GM19238 (cell line): ENCODE measurements at regions not wholly inside any gene's neighbourhood (a gene's known extent, or its start where the extent isn't known, plus 50 kb on each side); places are given as distances from the start of the nearest gene placed in this dataset.
"Not testable (repeated sequence)": the region's sequence is repeated elsewhere in the genome, so short reads cannot be mapped to it uniquely, and the experiment has no call there.

Experiments
- DNase-seq: peaks from one replicate; pipeline ENCODE4 v3.0.0; 2011; ENCODE audit warnings: low spot score; ENCODE audit not compliant: insufficient read length

DNA sequence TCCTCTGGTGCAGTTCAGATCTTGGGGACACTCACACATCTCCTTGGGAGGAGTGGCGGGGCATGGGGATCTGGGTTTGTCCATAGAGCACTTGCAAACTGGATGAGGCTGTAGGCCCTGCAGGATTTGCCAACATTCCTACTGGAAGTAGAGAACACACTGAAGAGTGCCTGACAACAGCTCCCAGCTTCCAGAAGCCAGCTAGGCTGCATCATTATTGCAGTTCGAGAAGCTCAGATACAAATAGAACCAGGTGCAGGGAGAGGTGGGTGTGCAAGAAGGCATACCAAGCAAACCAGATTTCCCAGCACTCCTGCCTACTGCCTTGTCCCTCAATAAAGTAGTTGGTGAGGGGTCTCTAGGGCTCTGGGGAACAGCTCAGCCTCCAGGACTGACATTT is 52.5 kb downstream of the RHOB start:
- no peak for DNase-seq

DNA sequence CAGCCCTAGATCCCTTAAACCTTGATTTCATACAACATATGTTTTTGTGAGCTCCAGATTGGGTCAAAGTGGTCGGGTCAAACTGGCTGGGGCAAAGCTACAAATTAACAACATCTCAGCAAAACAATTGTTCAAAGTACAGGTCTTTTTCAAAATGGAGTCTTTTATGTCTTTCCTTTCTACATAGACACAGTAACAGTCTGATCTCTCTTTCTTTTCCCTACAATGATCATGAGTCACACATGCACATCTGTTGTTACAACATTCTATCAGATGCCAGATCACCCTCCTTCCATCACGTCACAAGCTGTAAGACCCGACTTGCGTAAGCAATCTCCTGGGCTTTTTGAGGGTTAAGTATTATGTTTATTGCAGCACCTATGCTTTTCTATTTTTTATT is 55.1 kb downstream of the RHOB start:
- no peak for DNase-seq

DNA sequence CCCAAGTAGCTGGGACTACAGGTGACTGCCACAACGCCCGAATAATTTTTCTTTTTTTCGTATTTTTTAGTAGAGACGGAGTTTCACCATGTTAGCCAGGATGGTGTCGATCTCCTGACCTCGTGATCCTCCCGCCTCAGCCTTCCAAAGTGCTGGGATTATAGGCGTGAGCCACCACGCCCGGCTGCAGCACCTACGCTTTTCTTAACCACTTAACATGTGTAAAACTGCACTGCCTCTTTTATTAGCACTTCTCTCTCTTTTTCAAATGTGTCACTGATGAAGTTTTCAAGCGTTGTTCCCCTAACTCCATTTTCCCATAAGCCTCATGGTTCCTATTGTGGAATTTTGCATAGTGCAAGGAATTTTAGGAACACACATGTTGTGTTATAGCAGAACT is 55.6 kb downstream of the RHOB start:
- not testable (repeated sequence) for DNase-seq

DNA sequence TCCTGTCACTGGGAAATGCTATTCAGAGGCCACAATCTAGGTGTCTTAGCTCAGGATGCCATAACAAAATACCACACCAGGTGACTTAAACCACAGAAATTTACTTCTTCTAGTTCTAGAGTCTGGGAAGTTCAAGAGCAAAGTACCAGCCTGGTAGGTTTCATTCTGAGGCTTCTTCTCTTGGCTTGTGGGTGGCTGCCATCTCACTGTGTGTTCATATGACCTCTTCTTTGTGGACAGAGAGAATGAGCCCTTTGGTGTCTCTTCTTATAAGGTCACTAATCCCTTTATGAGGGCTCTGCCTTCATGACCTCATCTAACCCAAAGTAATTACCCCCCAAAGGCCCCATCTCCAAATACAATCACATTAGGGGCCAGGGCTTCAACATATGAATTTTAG is 57.3 kb downstream of the RHOB start:
- no peak for DNase-seq

DNA sequence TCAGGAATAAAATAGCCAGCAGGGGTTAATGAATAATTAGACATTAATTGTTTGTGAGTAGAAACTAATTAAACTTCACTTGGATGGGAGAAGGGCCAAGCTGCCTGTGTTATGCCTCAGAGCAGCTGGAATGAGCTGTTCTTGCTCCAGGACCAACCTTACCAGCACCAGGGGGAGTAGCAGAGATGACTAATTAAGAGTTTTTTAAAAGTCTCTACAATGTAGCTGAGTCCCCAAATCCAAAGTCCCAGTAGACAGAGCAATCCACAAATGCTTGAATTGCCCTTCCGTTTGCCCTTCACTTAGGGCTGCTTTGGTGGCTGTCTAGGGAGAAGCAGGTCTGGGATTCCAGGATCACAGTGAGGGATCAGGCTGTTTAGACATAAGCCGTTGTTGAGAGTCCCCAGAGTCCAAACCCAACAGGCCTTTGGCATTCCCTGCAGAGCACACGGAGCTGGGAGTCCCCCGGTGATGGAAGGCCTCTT is 59.4 kb downstream of the RHOB start:
- no peak for DNase-seq

DNA sequence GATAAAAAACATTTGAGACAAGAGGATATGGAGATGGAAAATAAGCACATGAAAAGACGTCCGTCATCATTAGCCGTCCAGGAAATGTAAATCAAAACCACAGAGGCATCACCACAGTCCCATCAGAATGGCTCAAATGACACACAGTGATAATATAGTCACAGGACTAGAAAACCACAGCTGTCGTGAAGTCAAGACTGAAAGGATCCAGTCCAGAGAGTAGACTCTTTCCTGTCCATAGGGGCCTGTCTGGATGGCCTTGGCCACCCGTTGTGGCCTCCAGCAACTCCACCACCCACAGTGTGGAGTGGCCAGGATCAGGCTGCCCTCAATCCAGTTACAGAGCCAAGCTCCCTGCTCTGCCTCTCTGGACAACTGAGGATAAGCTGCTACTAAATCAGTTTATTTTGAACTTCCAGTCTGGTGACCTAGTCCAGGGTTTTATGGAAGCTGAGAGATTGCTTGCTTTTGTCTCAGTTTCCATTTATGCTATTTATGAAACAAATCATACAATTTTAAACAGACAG is 60.4 kb downstream of the RHOB start:
- peak; percentile 67 for DNase-seq

DNA sequence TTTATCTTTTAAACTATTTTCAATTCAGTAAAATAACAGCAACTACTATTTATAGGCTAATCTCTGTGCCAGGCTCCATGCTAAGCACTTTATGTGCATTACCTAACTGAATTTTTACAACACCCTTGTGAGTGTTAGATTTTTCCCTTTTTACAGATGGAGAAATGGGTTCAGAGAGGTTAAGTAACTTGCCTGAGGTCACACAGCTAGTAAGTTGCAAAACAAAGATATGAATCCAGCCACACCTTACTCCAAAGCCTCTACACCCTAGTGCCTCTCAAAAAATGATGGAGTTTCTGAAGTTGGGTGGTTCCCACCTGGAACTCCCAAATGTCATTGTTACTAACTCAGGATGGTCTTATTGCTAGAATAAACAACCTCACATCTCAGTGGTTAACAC is 60.8 kb downstream of the RHOB start:
- DNase-seq: no peak

DNA sequence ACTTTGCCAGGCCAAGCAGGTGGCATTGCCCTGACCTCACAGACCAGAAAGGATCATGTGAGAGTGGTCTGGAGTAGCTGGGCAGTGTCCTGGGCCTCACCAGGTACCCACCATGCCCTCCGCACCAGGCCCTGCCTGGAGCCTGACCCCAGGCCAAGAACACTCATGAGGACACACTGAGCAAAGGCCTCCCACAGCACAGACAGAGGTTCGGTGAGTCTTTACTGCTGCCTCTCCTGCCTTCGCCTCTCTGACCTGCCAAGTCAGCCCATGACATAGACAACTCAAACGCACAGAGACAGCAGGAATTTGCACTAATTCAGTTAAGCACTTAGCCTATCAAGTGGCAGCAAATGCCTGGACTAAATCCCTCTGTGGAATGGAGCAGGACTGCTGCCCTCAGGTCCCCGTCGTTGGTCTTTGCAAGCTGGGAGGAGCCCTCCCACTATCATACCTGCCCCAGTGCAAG is 62.5 kb downstream of the RHOB start:
- DNase-seq: no peak

DNA sequence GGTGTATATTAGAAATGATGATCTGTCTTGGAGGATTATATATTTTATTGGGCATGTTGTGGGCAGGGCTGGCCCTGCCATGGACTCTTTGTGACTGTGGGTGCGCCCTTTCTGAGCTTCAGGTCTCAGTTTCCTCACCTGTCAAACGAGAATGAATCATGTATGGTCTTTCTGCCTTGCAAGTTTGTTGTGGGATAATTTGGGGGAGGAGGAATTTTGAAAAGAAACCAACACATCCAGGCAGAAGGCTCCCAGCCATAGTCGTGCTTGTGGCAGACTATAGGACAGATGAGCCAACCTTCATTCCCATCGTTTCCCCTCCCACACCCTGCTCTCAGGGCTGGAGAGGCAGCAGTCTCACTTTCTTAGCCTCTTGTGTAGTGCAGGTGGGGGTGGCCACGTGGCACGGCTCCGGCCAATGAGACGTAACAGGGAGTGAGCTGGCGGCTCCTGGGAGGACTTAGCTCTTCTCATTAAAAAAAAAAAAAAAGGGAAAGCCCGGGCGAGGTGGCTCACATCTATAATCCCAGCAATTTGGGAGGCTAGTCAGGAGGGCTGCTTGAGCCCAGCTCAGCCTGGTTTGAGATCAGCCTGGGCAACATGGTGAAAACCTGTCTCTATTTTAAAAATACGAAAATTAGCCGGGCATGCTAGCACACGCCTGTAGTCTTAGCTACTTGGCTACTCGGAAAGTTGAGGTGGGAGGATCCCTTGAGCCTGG is 63.1 kb downstream of the RHOB start:
- no peak for DNase-seq

DNA sequence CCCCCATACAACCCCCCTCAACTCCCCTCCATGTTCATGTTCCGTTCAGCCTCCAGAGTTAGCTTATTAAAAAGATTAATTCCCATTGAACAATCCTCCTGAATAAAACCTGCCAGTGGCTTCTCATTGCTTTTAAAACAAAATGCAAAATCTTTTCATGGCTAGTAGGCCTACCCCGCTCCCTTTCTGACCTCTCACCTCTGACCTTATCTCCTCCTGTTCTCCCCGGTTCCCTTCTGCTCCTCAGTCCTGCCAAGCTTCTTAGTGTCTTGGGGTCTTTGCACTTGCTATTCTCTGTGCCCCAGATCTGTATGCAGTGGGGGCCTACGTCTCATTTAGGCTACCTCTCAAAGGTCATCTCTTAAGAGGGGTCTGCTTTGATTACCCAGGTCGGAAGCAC is 64.3 kb downstream of the RHOB start:
- DNase-seq: no peak

DNA sequence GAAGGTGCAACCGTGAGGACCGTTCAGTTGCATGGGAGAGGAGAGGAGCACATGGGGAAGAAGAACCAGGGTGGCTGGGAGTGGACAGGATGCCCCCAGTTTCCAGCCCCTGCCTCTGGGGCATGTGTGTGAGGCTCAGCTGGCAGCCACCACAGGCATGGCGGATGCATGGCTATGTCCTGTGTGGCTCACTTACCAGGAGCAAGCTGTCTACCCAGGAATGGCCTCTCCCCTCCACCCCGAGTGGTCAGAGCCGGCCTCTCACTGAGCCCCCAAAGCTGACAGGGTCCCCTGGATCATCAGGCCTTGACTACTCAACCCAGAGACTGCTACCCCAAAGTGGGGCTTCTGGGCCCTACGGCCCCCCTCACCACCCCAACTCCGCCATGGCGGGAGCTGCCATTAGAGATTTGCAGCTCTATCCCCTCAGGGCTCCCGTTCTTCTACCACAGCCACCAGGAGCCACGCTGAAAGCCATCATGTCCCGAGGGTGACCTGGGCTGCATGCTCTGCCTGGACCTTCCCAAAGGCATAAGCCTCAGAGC is 65.3 kb downstream of the RHOB start:
- no peak for DNase-seq

DNA sequence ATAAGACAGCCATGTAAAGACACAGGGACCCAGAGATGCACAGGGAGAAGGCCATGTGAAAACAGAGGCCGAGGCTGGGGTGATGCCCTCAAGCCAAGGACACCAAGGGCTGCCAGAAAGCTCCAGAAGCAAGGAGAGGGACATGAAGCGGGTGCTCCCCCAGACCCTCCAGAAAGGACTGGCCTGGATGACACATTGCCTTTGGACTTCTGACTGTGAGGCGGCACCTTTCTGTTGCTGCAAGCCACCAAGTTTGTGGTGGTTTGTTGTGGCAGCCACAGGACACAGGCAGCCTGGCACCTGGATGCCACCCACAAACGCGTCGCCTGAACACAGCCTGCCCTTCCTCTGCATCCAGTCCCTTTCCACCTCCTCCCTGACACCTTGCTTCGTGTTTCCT is 67.1 kb downstream of the RHOB start:
- no peak for DNase-seq

DNA sequence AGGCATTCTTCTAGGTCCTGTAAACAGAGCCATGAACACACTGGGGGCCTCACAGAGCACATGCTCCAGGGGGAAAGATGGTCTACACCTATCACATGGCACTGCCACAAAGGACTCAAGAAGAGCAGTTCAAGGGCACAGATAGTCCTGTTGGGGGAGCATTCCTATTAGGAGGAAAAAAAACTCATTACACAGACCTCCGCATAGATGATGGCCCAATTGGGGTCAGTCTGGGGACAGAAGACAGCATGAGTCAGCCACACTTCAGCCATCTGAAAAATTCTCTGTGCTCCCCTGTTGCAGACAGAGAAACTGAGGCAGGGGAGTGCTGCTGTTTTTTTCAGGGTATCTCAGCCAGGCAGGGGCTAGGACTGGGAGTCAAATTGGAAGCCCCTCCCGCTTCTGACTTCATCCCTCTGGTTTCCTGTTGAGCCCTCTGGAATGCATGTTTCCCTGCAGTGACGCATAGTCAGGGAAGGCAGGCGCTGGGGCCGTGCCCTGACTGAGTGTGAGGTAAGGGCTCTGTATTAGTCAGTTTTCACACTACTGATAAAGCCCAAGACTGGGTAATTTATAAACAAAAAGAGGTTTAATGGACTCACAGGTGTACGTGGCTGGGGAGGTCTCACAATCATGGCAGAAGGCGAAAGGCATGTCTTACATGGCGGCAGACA is 67.9 kb downstream of the RHOB start:
- no peak for DNase-seq

DNA sequence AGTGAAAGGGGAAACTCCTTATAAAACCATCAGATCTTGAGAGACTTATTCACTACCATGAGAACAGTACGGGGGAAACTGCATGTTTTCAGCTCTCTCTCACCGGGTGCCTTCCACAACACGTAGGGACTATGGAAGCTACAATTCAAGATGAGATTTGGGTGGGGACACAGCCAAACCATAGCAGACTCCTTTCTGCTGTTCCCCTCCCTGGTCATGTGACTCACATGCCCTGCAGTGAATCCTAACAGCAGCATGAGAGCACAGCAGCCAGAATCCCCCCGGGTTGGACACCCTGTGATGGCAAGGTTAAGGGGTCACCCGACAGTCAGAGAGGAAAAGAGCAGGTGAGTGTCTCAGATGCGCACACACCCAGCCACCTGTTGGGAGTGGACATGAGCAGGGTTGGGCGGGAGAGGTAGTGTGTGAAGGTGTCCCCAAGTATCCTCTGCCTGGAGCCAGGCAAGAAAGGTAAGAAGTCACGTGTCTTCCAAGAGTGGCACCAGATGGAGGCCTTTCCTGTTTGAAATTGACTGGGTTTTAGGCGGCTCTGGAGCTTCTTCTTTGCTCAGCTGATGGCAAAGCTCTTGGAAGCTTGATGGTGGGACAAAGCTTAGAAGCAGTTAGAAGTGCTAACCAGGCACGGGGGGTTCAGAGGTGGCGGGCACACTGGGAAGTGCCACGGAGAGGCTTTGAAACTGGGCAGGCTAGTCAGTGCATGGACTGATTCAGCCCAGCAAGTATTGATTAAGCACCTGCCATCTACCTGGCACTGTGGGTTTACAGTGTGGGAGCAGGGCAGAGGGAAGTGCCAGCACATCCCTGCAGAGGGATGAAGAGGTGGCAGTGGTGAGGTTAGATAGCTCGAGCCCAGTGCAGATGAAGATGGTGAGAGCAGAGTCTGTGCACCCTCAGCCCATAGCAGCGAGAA is 68.7 kb downstream of the RHOB start:
- no peak for DNase-seq

DNA sequence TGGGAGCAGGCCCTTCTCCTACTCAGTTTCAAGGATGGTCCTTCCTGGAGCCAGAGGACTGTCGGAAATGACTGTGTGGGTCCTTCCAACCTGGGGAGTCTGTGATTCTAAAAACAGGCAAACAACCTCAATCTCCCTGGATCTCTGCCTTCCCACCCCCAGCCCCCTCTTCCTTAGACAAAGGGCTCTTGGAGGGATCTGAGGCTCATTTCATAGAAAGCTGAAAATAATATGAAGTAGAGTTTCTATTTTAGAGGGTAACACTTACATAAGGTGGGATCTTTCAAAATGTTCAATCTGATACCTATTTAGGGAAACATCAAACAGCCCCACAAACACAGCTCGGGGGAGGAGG is 69.4 kb downstream of the RHOB start:
- DNase-seq: no peak

DNA sequence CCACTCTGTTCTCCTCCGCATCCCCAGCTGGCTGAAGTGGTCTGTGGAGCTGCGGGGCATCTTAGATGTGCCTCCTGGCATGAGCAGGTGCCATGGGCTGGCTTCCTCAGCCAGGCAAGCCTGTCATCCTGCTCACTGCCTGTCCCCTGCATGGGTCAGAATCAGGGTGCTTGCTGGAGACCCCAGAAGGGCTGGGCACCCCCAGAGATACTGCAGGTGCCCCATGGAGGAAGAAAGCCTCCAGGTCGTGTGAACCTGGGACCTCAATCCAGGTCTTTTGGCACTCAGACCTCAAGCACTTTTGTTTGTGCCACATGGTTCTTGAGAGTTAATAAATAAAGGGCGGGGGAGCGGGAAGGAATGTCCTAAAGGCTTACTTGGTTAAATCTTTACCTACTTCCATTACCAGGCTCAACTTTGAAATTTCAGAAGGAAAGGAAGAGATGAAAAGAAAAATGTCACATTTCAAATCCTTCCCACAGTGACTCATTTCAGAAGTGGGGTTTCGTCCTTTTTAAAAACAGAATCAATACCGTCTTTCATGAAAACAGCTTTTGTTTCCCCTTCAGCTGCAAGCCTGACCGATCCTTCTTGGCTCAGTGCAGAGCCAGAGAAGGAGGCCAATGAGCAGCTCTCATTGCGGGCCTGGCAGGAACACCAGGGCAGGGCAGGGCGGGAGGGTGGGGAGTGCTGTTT is 69.9 kb downstream of the RHOB start:
- peak; percentile 64 for DNase-seq

DNA sequence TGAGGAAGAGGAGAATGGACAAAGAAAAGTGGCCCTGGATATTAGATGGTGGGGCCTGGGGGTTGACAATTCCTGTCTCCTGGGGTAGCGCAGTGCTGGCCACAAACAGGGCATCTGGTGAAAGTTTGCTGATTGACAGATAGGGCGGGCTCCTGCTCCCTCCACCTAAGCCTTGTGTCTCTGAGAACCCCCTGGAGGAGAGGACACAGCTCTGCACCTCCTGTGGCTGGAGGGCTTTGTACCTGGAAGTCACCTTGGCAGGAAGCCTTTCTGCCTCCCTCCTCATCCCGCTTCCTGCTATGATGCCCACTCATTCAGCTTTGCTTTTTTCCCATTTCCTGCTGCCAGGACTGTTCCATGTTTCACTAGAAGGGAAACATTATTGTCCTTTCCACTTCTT is 72.4 kb downstream of the RHOB start:
- no peak for DNase-seq

DNA sequence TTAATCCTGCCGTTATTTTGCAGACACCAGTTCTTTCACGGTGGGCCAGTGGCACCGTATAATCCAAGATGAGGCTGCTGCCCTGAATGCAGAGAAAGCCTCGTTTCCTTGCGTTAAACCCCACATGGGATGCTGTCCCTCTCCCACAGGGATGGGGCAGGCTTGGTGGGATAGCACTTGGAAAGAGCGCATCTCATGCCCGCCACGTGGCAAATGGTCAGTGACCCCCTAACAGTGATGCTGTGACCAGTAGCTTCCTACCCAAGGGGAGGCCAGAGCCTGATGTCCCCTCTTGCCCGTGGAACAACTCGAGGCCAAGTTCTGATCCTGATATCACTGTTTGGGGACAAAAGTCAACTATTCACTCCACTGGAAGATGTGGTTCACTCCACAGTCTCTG is 73.3 kb downstream of the RHOB start:
- no peak for DNase-seq

DNA sequence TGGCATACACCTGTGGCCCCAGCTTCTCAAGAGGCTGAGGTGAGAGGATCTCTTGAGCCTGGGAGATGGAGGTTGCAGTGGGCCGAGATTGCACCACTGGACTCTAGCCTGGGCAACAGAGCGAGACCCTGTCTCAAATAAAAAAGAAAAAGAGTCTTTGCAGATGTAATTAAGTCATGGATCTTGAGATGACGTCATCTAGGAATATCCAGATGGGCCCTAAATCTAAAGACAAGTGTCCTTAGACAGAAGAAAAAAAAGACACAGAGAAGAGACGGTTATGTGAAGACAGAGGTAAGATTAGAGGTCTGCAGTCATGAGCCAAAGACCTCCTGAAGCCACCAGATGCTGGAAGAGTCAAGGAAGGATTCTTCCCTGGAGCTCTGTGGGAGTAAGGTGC is 74.3 kb downstream of the RHOB start:
- no peak for DNase-seq

DNA sequence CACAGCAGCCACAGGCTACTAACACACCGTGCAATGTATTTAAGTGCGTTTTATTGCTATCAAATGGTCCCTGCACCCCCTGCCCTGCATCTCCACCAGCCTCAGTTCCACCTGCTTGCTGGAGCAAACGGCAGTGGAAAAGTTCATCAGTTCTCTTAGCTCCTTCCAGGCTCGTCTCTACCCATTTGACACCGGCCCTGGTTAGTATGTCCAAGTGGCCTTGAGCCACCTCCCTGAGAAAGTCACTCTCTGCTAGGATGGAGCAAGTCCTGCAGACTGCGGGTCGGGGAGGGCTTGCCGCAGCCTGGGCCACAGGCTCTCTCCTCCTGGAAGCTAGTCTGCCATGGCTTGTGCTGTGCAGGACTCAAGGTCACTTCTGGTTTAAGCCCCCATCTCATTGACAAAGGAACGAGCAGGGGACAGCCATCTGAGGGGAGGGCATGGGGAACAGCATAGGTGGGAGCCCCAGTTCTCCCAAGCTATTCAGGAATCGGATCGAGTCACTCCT is 74.9 kb downstream of the RHOB start:
- no peak for DNase-seq
